ENCODE measurements at regions not wholly inside any gene's neighbourhood (a gene's known extent, or its start where the extent isn't known, plus 50 kb on each side); places are given as distances from the start of the nearest gene placed in this dataset.

GRCh38 chr2:234165421-234165820 is 114.9 kb downstream of the SPP2 start:
- TF ChIP-seq EZH2 (IDR thresholded peaks at IDR 0.05) (no peak), POLR2AphosphoS5 (IDR thresholded peaks at IDR 0.05; ENCODE audit: borderline replicate concordance, low read depth, low read length) (no peak)
